ENCODE measurements at regions not wholly inside any gene's neighbourhood (a gene's known extent, or its start where the extent isn't known, plus 50 kb on each side); places are given as distances from the start of the nearest gene placed in this dataset.

GRCh38 chr5:15069407-15069905 lies 197.9 kb upstream of the ANKH start:
- no peak for TF ChIP-seq CTCF (IDR thresholded peaks at IDR 0.05)
- no peak for TF ChIP-seq POLR2AphosphoS5 (IDR thresholded peaks at IDR 0.05)
- no peak for TF ChIP-seq EP300 (IDR thresholded peaks at IDR 0.05)

Measured in upper lobe of left lung (tissue), 4 donors.